Adipocyte (in vitro differentiated cells): ENCODE measurements at regions not wholly inside any gene's neighbourhood (a gene's known extent, or its start where the extent isn't known, plus 50 kb on each side); places are given as distances from the start of the nearest gene placed in this dataset.
"Not testable (repeated sequence)": the region's sequence is repeated elsewhere in the genome, so short reads cannot be mapped to it uniquely, and the experiment has no call there.

Source experiments
- DNase-seq: peaks from one replicate; pipeline ENCODE4 v3.0.0-alpha.2; 2015; ENCODE audit warnings: low read depth
- H3K27me3 ChIP-seq: replicated peaks from 2 replicates; pipeline ENCODE4 v1.7.0; 2013; ENCODE audit warnings: mild to moderate bottlenecking, low read length, moderate library complexity; ENCODE audit not compliant: control insufficient read depth, insufficient read depth
- H3K36me3 ChIP-seq: 2 replicates; pipeline ENCODE4 v1.7.0; 2013; ENCODE audit warnings: low read length, mild to moderate bottlenecking, moderate library complexity; ENCODE audit not compliant: control insufficient read depth, insufficient read depth, severe bottlenecking
- H3K4me1 ChIP-seq: 2 replicates; pipeline ENCODE4 v1.7.0; 2013; ENCODE audit warnings: mild to moderate bottlenecking, low read length, moderate library complexity; ENCODE audit not compliant: control insufficient read depth, insufficient read depth
- H3K4me3 ChIP-seq: 2 replicates; pipeline ENCODE4 v1.7.0; 2013; ENCODE audit warnings: mild to moderate bottlenecking, low read length, moderate library complexity
- H3K9ac ChIP-seq: 2 replicates; pipeline ENCODE4 v1.7.0; 2013; ENCODE audit warnings: mild to moderate bottlenecking, low read length, moderate library complexity
- H3K9me3 ChIP-seq: 2 replicates; pipeline ENCODE4 v1.7.0; 2013; ENCODE audit warnings: mild to moderate bottlenecking, low read length, moderate library complexity; ENCODE audit not compliant: control insufficient read depth

DNA sequence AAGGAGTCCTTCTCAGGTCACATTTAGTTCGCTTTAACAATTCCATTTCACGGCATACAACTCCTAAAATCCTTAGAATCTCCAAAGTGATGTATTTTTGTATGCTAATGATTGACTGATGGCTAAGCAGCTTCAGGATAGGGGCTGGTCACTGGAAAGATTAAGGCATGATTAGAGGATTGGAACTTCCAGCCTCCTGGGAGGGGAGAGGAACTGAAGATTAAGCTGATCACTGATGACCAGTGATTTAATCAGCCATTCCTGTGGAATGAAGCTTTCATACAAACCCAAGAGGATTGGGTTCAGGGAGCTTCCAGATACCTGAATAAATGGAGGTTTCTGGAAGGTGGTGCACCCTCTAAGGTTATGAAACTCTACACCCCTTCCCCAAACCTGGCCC is 123.9 kb upstream of the CDK13 start:
- Histone ChIP-seq H3K9ac (no peak overlapping the region), H3K36me3 (no peaks in the 10 kb centered on the region), H3K4me1 (no peaks in the 10 kb centered on the region), H3K4me3 (no peak overlapping the region), H3K27me3 (peaks cover 5% of the 10 kb centered on the region), H3K9me3 (no peaks in the 10 kb centered on the region)
- DNase-seq: no peak

DNA sequence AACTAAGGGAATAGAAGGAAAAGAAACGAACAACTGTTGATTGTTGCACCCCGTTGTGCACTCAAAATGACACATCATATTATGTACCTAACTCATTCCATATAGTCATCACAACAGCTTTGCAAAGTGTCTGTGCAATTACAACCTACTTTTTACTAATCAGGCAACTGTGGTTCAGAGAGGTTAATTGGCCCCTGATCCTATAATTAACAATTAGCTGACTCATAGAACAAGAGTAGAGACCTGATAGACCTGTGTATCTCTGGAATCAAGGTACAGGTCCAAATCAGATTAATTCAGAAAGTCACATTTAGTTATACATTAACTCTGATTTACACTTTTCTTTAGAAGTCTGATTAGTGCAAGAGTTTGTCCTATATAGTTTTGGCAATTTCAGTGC is 122.5 kb upstream of the CDK13 start:
- H3K9ac ChIP-seq: no peak overlapping the region
- no peak overlapping the region for H3K4me3 ChIP-seq
- peaks cover 5% of the 10 kb centered on the region for H3K27me3 ChIP-seq
- H3K4me1 ChIP-seq: no peaks in the 10 kb centered on the region
- no peak for DNase-seq
- no peaks in the 10 kb centered on the region for H3K36me3 ChIP-seq
- no peaks in the 10 kb centered on the region for H3K9me3 ChIP-seq

DNA sequence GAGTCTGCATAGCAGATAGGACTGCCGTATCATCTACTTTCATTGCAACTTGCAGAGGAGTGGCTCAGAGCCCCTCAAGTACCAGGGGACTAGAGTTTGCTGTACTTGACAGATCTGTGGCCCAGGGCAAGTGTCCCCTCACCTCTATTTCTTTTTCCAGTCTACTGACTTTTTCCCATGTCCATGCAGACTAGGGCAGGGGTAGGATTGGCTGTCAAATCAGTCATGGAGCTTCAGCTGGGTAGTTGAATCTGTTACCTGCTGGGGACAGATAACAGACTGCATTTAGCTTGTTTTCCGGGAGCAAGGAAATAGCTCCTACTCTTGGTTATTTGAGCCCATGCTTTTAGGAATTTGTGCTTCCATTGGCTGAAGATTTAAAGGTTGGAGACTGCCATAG is 121.0 kb upstream of the CDK13 start:
- H3K9ac ChIP-seq: no peak overlapping the region
- no peak for DNase-seq
- H3K4me1 ChIP-seq: peaks cover 2% of the 10 kb centered on the region
- H3K36me3 ChIP-seq: no peaks in the 10 kb centered on the region
- no peak overlapping the region for H3K4me3 ChIP-seq
- no peaks in the 10 kb centered on the region for H3K9me3 ChIP-seq
- no peaks in the 10 kb centered on the region for H3K27me3 ChIP-seq

DNA sequence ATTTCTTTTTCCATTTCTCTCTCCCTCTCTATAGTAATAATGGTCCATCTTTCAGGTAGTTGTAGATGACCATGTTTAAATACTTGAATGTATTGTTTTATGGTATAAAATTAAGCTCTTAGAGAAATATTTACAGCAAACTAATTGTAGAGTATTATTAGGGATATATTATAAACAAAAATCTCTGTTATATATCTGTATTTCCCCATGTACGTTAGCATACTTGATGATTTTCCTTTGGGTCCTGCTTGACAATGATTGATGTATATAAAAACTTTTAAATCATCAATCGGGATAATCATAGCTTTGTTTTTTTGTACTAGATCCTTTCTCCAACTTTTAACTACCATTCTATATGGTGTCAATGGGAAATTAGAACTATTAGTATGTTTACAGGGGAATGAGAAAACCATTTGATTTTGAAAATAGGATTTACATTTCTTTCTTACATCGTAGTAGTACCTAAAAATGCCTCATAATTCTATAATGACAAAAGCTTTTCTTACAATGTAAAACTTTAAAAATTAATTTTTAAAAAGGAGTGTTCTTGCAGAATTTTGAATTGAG is 117.5 kb upstream of the CDK13 start:
- DNase-seq: no peak
- H3K9me3 ChIP-seq: no peaks in the 10 kb centered on the region
- H3K4me1 ChIP-seq: peaks cover 7% of the 10 kb centered on the region
- no peaks in the 10 kb centered on the region for H3K36me3 ChIP-seq
- H3K4me3 ChIP-seq: no peak overlapping the region
- no peaks in the 10 kb centered on the region for H3K27me3 ChIP-seq
- H3K9ac ChIP-seq: peak overlapping the region; percentile 34

DNA sequence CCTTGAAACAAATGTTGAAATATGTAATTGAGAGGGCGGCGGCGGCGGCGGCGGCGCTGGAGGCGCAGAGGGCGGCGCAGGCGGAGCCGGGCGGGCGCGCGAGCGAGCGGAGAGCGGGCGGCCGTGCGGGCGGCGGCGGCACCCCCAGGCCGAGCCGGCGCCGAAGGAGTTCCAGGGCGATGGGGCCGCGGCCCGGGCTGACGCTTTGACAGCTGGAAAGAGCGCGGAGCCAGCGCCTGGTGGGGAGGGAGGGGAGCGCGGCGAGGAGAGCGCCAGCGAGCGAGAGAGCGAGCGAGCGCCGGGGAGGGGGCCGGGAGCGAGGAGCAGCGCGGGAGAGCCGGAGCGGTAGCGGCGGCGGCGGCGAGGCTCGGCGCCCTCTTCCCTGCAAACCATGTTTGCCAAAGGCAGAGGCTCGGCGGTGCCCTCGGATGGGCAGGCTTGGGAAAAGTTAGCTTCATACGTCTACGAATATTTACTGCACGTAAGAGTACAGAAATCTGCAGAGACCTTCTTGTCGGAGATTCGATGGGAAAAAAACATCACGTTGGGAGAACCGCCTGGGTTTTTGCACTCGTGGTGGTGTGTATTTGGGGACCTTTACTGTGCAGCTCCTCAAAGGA is 116.8 kb upstream of the CDK13 start:
- H3K36me3 ChIP-seq, H3K9me3 ChIP-seq, H3K4me1 ChIP-seq, H3K27me3 ChIP-seq: not testable (repeated sequence)
- DNase-seq: peak; percentile 64
- peak overlapping the region; percentile 39 for H3K9ac ChIP-seq
- peak overlapping the region; percentile 76 for H3K4me3 ChIP-seq

DNA sequence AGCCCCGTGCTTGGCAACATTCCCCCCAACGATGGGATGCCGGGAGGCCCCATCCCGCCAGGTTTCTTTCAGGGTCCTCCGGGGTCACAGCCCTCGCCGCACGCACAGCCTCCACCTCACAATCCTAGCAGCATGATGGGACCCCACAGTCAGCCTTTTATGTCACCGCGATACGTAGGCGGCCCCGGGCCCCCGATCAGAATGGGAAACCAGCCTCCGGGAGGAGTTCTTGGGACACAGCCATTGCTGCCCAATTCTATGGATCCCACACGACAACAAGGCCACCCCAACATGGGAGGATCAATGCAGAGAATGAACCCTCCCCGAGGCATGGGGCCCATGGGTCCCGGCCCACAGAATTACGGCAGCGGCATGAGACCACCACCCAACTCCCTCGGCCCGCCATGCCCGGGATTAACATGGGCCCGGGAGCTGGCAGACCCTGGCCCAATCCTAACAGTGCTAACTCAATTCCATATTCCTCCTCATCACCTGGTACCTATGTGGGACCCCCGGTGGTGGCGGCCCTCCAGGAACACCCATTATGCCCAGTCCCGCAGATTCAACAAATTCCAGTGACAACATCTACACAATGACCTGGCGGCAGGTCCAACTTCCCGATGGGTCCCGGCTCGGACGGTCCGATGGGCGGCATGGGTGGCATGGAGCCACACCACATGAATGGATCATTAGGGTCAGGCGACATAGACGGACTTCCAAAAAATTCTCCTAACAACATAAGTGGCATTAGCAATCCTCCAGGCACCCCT is 116.0 kb upstream of the CDK13 start:
- DNase-seq, H3K9me3 ChIP-seq, H3K27me3 ChIP-seq, H3K36me3 ChIP-seq, H3K4me1 ChIP-seq: not testable (repeated sequence)
- H3K9ac ChIP-seq: peak overlapping the region; percentile 39
- peak overlapping the region; percentile 76 for H3K4me3 ChIP-seq

DNA sequence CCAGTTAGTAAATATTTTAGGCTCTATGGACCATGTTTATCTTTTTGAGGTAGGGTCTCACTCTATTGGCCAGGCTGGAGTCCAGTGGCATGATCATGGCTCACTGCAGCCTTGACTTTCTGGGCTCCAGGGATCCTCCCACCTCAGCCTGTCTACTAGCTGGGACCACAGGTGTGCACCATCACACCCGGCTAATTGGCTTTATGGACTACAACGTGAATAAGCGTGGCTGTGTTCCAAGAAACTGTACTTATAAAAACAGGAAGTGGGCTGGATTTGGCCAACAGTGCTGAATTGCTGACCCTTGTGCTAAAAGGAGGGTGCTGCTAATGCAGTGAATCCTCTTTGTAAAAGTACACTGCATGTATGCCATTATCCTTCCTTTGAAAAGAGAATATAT is 111.7 kb upstream of the CDK13 start:
- no peaks in the 10 kb centered on the region for H3K36me3 ChIP-seq
- no peaks in the 10 kb centered on the region for H3K27me3 ChIP-seq
- H3K9me3 ChIP-seq: no peaks in the 10 kb centered on the region
- H3K4me1 ChIP-seq: peaks cover 7% of the 10 kb centered on the region
- H3K4me3 ChIP-seq: no peak overlapping the region
- DNase-seq: no peak
- no peak overlapping the region for H3K9ac ChIP-seq

DNA sequence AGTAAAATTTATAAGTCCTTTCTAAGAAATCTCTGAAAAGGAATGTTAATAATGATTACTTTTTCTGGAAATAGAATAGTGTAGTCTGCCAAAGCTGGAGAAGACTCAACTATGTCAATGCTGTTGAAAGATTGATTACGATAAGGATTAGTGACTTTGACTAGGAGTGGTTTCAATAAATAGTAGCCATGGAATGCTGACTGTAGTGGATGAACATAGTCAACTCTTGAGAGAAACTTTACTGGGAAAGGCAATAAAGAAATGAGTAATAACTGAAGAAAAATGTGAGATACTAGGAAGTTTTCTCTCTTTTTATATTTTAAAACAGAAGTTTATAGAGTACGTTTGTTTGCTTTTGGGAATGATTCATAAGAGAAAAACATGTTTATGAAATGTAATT is 105.0 kb upstream of the CDK13 start:
- DNase-seq: no peak
- no peaks in the 10 kb centered on the region for H3K4me1 ChIP-seq
- no peak overlapping the region for H3K4me3 ChIP-seq
- H3K36me3 ChIP-seq: no peaks in the 10 kb centered on the region
- no peaks in the 10 kb centered on the region for H3K9me3 ChIP-seq
- no peaks in the 10 kb centered on the region for H3K27me3 ChIP-seq
- no peak overlapping the region for H3K9ac ChIP-seq

DNA sequence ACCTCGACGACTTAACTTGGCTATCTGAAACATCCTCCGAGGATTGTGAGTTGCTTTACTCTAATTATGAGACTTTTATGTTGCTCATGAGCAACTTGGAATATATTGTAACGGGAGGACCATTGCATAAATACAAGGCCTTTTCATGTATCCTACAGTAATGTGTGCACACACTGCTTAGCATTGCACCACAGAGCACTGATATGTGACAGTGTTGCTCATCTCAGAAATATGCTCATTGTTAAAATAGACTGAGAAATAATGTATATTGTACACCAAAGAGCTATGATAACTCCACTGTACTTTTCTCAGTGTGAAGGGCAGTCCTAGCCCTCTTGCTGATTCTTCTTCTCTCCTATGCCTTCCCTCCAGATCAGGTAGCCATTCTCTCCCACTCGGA is 102.8 kb upstream of the CDK13 start:
- no peaks in the 10 kb centered on the region for H3K36me3 ChIP-seq
- no peaks in the 10 kb centered on the region for H3K4me1 ChIP-seq
- no peak overlapping the region for H3K9ac ChIP-seq
- H3K4me3 ChIP-seq: no peak overlapping the region
- H3K27me3 ChIP-seq: no peaks in the 10 kb centered on the region
- no peaks in the 10 kb centered on the region for H3K9me3 ChIP-seq
- peak; percentile 12 for DNase-seq

DNA sequence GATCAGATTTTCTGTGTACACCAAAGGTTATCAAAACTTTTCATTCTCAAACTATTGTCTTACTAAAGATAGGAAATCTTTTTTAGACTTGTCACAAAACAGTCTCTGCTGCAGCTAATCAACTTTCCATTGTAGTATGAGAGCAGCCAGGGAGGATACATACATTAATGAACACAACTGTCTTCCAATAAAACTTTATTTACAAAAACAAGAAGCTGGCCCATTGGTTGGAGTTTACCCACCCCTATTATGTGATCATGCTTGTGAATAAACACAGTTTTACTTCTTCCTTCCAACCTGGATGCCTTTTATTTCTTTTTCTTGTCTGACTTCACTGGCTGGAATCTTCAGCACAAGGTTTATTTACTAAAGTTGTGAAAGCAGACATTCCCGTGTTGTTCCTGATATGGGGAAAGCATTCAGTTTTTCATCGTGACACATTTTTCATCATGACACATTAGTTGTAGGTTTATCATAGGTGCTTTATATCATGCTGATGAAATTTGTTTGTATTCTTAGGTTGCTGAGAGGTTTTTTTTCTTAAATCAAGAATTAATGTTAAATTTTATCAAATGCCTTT is 98.5 kb upstream of the CDK13 start:
- Histone ChIP-seq H3K36me3 (no peaks in the 10 kb centered on the region), H3K9ac (no peak overlapping the region), H3K9me3 (no peaks in the 10 kb centered on the region), H3K27me3 (peaks cover 3% of the 10 kb centered on the region), H3K4me1 (no peaks in the 10 kb centered on the region), H3K4me3 (no peak overlapping the region)
- DNase-seq: no peak

DNA sequence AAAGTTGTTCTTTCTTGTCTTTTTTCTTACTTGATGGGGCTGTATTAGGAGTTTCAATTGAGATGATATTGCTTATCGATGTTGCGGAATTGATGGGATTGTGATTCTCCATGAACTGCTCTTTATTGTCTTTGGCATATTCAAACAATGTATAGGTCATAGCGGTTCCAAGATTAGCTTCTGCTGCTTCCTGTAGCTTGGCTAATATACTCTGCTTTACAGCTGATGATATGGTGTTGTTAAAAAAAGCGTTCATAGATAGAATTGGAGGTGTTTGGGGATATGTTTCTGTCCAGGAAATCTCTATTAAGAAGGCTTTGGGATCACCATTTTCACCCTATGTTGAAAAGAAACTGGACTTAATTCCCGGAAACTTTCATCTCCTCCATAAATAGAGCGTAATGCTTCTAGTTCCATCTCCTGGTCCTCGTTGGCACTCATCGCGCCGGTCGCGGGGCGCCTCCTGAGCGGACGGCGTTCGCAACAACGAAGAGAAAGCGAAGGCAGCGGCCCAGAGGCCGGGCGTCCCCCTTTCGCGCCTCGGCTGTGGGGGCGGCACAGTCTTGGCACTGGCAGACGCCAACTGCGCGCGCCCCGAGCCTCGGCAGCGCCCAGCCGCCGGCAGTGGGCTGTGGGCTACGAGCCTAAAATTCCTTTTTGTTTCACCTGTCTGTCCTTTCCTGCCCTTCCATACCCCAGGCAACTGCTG is 95.3 kb upstream of the CDK13 start:
- DNase-seq, H3K27me3 ChIP-seq, H3K4me1 ChIP-seq, H3K9me3 ChIP-seq, H3K9ac ChIP-seq, H3K36me3 ChIP-seq: not testable (repeated sequence)
- peak overlapping the region; percentile 73 for H3K4me3 ChIP-seq
